ENCODE measurements at regions not wholly inside any gene's neighbourhood (a gene's known extent, or its start where the extent isn't known, plus 50 kb on each side); places are given as distances from the start of the nearest gene placed in this dataset.

- TF ChIP-seq POLR2A (IDR thresholded peaks at IDR 0.05) = no peak
- TF ChIP-seq, protein P1, sequence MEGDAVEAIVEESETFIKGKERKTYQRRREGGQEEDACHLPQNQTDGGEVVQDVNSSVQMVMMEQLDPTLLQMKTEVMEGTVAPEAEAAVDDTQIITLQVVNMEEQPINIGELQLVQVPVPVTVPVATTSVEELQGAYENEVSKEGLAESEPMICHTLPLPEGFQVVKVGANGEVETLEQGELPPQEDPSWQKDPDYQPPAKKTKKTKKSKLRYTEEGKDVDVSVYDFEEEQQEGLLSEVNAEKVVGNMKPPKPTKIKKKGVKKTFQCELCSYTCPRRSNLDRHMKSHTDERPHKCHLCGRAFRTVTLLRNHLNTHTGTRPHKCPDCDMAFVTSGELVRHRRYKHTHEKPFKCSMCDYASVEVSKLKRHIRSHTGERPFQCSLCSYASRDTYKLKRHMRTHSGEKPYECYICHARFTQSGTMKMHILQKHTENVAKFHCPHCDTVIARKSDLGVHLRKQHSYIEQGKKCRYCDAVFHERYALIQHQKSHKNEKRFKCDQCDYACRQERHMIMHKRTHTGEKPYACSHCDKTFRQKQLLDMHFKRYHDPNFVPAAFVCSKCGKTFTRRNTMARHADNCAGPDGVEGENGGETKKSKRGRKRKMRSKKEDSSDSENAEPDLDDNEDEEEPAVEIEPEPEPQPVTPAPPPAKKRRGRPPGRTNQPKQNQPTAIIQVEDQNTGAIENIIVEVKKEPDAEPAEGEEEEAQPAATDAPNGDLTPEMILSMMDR (IDR thresholded peaks at IDR 0.05) = no peak
- no peak for DNase-seq
- no peak overlapping the region for H3K27ac ChIP-seq
- H3K27me3 ChIP-seq = no peaks in the 10 kb centered on the region
- H3K36me3 ChIP-seq = no peaks in the 10 kb centered on the region
- WGBS, 2 donors = 42 to 45% methylated on average over 1 of the region's 1 CpG
- intact Hi-C loops (cut with DNase I) = no loop called here
- no peaks in the 10 kb centered on the region for H3K4me1 ChIP-seq
- no peak overlapping the region for H3K4me3 ChIP-seq
- H3K9me3 ChIP-seq = no peaks in the 10 kb centered on the region
These were observed 200.4 kb upstream of the FAR2 start for GRCh38 chr12:28948685-28949084.

- no peaks in the 10 kb centered on the region for H3K36me3 ChIP-seq
- no peak overlapping the region for H3K4me3 ChIP-seq
- no peaks in the 10 kb centered on the region for H3K27me3 ChIP-seq
- 60 to 85% methylated on average over 1 of the region's 1 CpG for WGBS, 2 donors
- H3K27ac ChIP-seq = no peak overlapping the region
- no peak for DNase-seq
- H3K9me3 ChIP-seq = no peaks in the 10 kb centered on the region
- H3K4me1 ChIP-seq = no peaks in the 10 kb centered on the region
- intact Hi-C loops (cut with DNase I) = no loop called here
- TF ChIP-seq POLR2A (IDR thresholded peaks at IDR 0.05) = no peak
- TF ChIP-seq, protein P1 (IDR thresholded peaks at IDR 0.05) = no peak
These were observed 199.9 kb upstream of the FAR2 start for GRCh38 chr12:28949184-28949583.

DNA sequence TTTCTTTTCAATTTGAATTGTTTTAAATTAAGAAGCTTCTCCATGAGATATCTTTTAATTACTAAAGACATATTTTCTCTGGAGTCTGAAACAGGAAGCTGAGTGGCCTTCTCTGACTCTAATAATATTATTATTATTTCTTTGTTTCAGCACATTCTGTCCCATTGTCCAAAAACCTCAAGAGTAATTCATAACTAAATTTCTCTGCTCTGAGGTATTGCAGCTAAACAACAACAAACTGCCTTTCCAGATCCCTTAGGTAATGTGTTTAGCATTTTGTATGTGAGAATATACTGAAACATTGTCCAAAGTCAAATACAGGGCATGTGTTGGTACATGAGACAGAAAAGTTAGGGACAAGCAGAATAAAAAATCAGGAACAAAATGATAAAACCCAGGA is 199.0 kb upstream of the FAR2 start:
- no peaks in the 10 kb centered on the region for H3K4me1 ChIP-seq
- DNase-seq = no peak
- no peaks in the 10 kb centered on the region for H3K9me3 ChIP-seq
- H3K4me3 ChIP-seq = no peak overlapping the region
- H3K36me3 ChIP-seq = no peaks in the 10 kb centered on the region
- H3K27me3 ChIP-seq = no peaks in the 10 kb centered on the region
- TF ChIP-seq POLR2A (IDR thresholded peaks at IDR 0.05) = no peak
- TF ChIP-seq, protein P1 (IDR thresholded peaks at IDR 0.05) = no peak
- intact Hi-C loops (cut with DNase I) = no loop called here
- no peak overlapping the region for H3K27ac ChIP-seq

GRCh38 chr12:28951935-28952334 is 197.1 kb upstream of the FAR2 start:
- Histone ChIP-seq H3K27me3 (no peaks in the 10 kb centered on the region), H3K9me3 (no peaks in the 10 kb centered on the region), H3K4me3 (no peak overlapping the region), H3K27ac (no peak overlapping the region), H3K36me3 (no peaks in the 10 kb centered on the region), H3K4me1 (no peaks in the 10 kb centered on the region)
- no peak for DNase-seq
- intact Hi-C loops (cut with DNase I) = no loop called here
- WGBS, 2 donors = 78 to 95% methylated on average over 1 of the region's 1 CpG
- TF ChIP-seq, protein P1 (IDR thresholded peaks at IDR 0.05) = no peak
- TF ChIP-seq POLR2A (IDR thresholded peaks at IDR 0.05) = no peak

DNA sequence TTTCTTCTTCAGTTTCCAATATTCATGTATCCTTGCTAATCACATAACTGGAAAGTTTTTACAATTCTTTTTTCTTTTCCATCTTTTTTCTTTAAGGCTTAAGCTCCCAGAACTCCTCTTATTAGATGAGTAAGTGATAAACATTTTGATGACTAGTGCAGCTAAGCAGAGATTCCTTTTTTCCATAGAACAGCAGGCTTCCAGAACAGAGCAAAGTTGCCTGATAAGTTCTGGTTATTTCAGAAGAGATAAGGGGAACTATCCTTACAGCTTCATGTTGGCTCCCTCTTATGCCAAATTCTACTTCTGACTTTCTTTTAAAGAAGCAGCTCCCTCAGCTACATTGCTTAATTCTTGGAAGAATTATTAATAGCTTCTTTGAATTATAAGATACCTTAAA is 194.7 kb upstream of the FAR2 start:
- no peaks in the 10 kb centered on the region for H3K9me3 ChIP-seq
- H3K4me3 ChIP-seq = no peak overlapping the region
- H3K27me3 ChIP-seq = no peaks in the 10 kb centered on the region
- DNase-seq = no peak
- H3K4me1 ChIP-seq = peaks cover 0 to 8% (median 3%) of the 10 kb centered on the region in 3 donors
- intact Hi-C loops (cut with DNase I) = no loop called here
- no peaks in the 10 kb centered on the region for H3K36me3 ChIP-seq
- H3K27ac ChIP-seq = no peak overlapping the region
- TF ChIP-seq, protein P1 (IDR thresholded peaks at IDR 0.05) = no peak

All from esophagus squamous epithelium (tissue), 5 donors.